SK-N-SH treated with all-trans-retinoic acid at 6 μM for 48 hours (cell line): ENCODE measurements at regions not wholly inside any gene's neighbourhood (a gene's known extent, or its start where the extent isn't known, plus 50 kb on each side); places are given as distances from the start of the nearest gene placed in this dataset.

Experiments used
- ATAC-seq: fragments of 200-7000 bp; cut with Tn5 transposase; 3 replicates; pipeline ENCODE4 v1.9.1; 2020; ENCODE audit warnings: mild to moderate bottlenecking, moderate library complexity
- ARNTL ChIP-seq: fragments of 450-650 bp; formaldehyde crosslinking; IDR thresholded peaks from 2 replicates; pipeline ENCODE4 v1.5.0; 2020; ENCODE audit warnings: low read depth, mild to moderate bottlenecking, moderate library complexity, borderline replicate concordance
- BACH2 ChIP-seq: fragments of 250-450 bp; sonication (Bioruptor Pico); IDR thresholded peaks from 2 replicates; pipeline ENCODE4 v1.9.0; 2021; ENCODE audit warnings: mild to moderate bottlenecking, borderline replicate concordance
- CSDC2 ChIP-seq: fragments of 250-450 bp; sonication (Bioruptor Pico); IDR thresholded peaks from 2 replicates; pipeline ENCODE4 v1.5.0; 2020; ENCODE audit warnings: mild to moderate bottlenecking, moderate library complexity
- ESRRG ChIP-seq: fragments of 250-450 bp; sonication (Bioruptor Pico); IDR thresholded peaks from 2 replicates; pipeline ENCODE4 v1.6.1; 2021; ENCODE audit warnings: mild to moderate bottlenecking
- GLIS3 ChIP-seq: fragments of 250-450 bp; sonication (Bioruptor Pico); IDR thresholded peaks from 2 replicates; pipeline ENCODE4 v1.5.0; 2020; ENCODE audit warnings: mild to moderate bottlenecking, moderate library complexity
- ISL1 ChIP-seq: fragments of 250-450 bp; sonication (Bioruptor Pico); IDR thresholded peaks from 2 replicates; pipeline ENCODE4 v2.1.2; 2022; ENCODE audit warnings: mild to moderate bottlenecking, moderate library complexity
- OSR1 ChIP-seq: fragments of 250-450 bp; sonication (Bioruptor Pico); IDR thresholded peaks from 2 replicates; pipeline ENCODE4 v1.8.0; 2022; ENCODE audit warnings: moderate library complexity, mild to moderate bottlenecking, inconsistent platforms
- PPARA ChIP-seq: fragments of 250-450 bp; sonication (Bioruptor Pico); IDR thresholded peaks from 2 replicates; pipeline ENCODE4 v1.5.0; 2020; ENCODE audit warnings: mild to moderate bottlenecking, borderline replicate concordance
- RARB ChIP-seq: fragments of 250-450 bp; sonication (Bioruptor Pico); IDR thresholded peaks from 2 replicates; pipeline ENCODE4 v1.8.0; 2021; ENCODE audit warnings: mild to moderate bottlenecking, moderate library complexity
- SNAI2 ChIP-seq: fragments of 250-450 bp; sonication (Bioruptor Pico); IDR thresholded peaks from 2 replicates; pipeline ENCODE4 v1.5.0; 2020; ENCODE audit warnings: mild to moderate bottlenecking, moderate library complexity
- TCF4 ChIP-seq: fragments of 250-450 bp; sonication (Bioruptor Pico); IDR thresholded peaks from 2 replicates; pipeline ENCODE4 v1.8.0; 2021; ENCODE audit warnings: mild to moderate bottlenecking, moderate library complexity, borderline replicate concordance
- TOX ChIP-seq: fragments of 250-450 bp; sonication (Bioruptor Pico); IDR thresholded peaks from 2 replicates; pipeline ENCODE4 v1.8.0; 2021; ENCODE audit warnings: mild to moderate bottlenecking, moderate library complexity, borderline replicate concordance
- ZC3H10 ChIP-seq: fragments of 250-450 bp; sonication (Bioruptor Pico); IDR thresholded peaks from 2 replicates; pipeline ENCODE4 v1.5.1; 2021; ENCODE audit warnings: mild to moderate bottlenecking, moderate library complexity
- ZFP3 ChIP-seq: fragments of 250-450 bp; sonication (Bioruptor Pico); IDR thresholded peaks from 2 replicates; pipeline ENCODE4 v1.5.0; 2020; ENCODE audit warnings: mild to moderate bottlenecking, moderate library complexity
- ZFP30 ChIP-seq: fragments of 450-650 bp; formaldehyde crosslinking; IDR thresholded peaks from 2 replicates; pipeline ENCODE4 v1.5.0; 2022; ENCODE audit warnings: mild to moderate bottlenecking, moderate library complexity
- ZNF565 ChIP-seq: fragments of 450-650 bp; formaldehyde crosslinking; conservative IDR thresholded peaks from 2 replicates; pipeline ENCODE4 v1.5.0; 2020; ENCODE audit warnings: low read depth, mild to moderate bottlenecking, moderate library complexity
- ZNF70 ChIP-seq: fragments of 450-650 bp; formaldehyde crosslinking; IDR thresholded peaks from 2 replicates; pipeline ENCODE4 v1.5.0; 2020; ENCODE audit warnings: mild to moderate bottlenecking, moderate library complexity
- ZNF8 ChIP-seq: fragments of 450-650 bp; formaldehyde crosslinking; IDR thresholded peaks from 2 replicates; pipeline ENCODE4 v1.5.0; 2020; ENCODE audit warnings: mild to moderate bottlenecking, moderate library complexity
- TF ChIP-seq, protein P1 (sequence below): fragments of 250-450 bp; sonication (Bioruptor Pico); IDR thresholded peaks from 2 replicates; pipeline ENCODE4 v1.8.0; 2020; ENCODE audit warnings: mild to moderate bottlenecking, moderate library complexity, borderline replicate concordance
- TF ChIP-seq, protein P2 (sequence below): fragments of 250-450 bp; sonication (Bioruptor Pico); IDR thresholded peaks from 2 replicates; pipeline ENCODE4 v1.5.0; 2020; ENCODE audit warnings: mild to moderate bottlenecking, moderate library complexity
- TF ChIP-seq, protein P3 (sequence below): fragments of 250-450 bp; sonication (Bioruptor Pico); IDR thresholded peaks from 2 replicates; pipeline ENCODE4 v1.5.1; 2020; ENCODE audit warnings: low read depth, mild to moderate bottlenecking, moderate library complexity
- TF ChIP-seq, protein P4 (sequence below): fragments of 250-450 bp; sonication (Bioruptor Pico); IDR thresholded peaks from 2 replicates; pipeline ENCODE4 v1.5.1; 2021; ENCODE audit warnings: mild to moderate bottlenecking, moderate library complexity
- TF ChIP-seq, protein P5 (sequence below): fragments of 250-450 bp; sonication (Bioruptor Pico); IDR thresholded peaks from 2 replicates; pipeline ENCODE4 v1.8.0; 2021; ENCODE audit warnings: low read depth, mild to moderate bottlenecking, moderate library complexity, borderline replicate concordance

DNA sequence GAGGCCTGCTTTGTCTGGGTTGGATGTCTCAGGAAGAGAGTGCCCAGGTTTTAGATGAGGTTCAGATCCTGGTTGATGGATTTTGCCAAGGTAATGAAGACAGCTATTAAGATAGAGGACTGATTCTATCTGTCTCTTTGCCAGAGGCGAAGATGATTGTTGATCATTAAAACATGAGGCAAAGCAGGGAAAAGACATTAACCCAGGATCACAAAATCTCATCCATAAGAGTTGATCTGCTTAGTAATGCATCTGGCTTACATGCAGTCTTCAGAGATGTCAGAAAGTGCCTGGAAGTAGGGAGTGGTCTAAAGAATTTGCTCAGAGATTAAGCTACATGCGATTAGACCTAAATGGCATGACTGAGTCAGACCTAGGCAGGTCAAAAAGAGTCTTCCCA lies 229.6 kb upstream of the PLD5 start:
- TF ChIP-seq ZC3H10 (CRISPR knock-in tag) (no peak), PPARA (CRISPR knock-in tag) (no peak), ZNF8 (peak; percentile 30; the same call in 1 of the 2 replicates), ZNF565 (CRISPR knock-in tag) (no peak), SNAI2 (no peak), OSR1 (CRISPR knock-in tag) (no peak), ISL1 (CRISPR knock-in tag) (peak; percentile 78), RARB (CRISPR knock-in tag) (no peak), ZFP3 (CRISPR knock-in tag) (no peak), CSDC2 (CRISPR knock-in tag) (no peak), ARNTL (CRISPR knock-in tag) (no peak), ESRRG (peak; percentile 55; the same call in 1 of the 2 replicates), ZNF70 (CRISPR knock-in tag) (0 out of 2 replicates have a peak, but pooled peaks have one; percentile 24), GLIS3 (peak; percentile 91), TCF4 (CRISPR knock-in tag) (peak; percentile 96), BACH2 (CRISPR knock-in tag) (no peak), ZFP30 (CRISPR knock-in tag) (no peak), TOX (CRISPR knock-in tag) (no peak)
- TF ChIP-seq, protein P1, sequence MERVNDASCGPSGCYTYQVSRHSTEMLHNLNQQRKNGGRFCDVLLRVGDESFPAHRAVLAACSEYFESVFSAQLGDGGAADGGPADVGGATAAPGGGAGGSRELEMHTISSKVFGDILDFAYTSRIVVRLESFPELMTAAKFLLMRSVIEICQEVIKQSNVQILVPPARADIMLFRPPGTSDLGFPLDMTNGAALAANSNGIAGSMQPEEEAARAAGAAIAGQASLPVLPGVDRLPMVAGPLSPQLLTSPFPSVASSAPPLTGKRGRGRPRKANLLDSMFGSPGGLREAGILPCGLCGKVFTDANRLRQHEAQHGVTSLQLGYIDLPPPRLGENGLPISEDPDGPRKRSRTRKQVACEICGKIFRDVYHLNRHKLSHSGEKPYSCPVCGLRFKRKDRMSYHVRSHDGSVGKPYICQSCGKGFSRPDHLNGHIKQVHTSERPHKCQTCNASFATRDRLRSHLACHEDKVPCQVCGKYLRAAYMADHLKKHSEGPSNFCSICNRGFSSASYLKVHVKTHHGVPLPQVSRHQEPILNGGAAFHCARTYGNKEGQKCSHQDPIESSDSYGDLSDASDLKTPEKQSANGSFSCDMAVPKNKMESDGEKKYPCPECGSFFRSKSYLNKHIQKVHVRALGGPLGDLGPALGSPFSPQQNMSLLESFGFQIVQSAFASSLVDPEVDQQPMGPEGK (CRISPR knock-in tag), result no peak
- TF ChIP-seq, protein P2, sequence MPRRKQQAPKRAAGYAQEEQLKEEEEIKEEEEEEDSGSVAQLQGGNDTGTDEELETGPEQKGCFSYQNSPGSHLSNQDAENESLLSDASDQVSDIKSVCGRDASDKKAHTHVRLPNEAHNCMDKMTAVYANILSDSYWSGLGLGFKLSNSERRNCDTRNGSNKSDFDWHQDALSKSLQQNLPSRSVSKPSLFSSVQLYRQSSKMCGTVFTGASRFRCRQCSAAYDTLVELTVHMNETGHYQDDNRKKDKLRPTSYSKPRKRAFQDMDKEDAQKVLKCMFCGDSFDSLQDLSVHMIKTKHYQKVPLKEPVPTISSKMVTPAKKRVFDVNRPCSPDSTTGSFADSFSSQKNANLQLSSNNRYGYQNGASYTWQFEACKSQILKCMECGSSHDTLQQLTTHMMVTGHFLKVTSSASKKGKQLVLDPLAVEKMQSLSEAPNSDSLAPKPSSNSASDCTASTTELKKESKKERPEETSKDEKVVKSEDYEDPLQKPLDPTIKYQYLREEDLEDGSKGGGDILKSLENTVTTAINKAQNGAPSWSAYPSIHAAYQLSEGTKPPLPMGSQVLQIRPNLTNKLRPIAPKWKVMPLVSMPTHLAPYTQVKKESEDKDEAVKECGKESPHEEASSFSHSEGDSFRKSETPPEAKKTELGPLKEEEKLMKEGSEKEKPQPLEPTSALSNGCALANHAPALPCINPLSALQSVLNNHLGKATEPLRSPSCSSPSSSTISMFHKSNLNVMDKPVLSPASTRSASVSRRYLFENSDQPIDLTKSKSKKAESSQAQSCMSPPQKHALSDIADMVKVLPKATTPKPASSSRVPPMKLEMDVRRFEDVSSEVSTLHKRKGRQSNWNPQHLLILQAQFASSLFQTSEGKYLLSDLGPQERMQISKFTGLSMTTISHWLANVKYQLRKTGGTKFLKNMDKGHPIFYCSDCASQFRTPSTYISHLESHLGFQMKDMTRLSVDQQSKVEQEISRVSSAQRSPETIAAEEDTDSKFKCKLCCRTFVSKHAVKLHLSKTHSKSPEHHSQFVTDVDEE (CRISPR knock-in tag), result peak; percentile 90
- TF ChIP-seq, protein P3, sequence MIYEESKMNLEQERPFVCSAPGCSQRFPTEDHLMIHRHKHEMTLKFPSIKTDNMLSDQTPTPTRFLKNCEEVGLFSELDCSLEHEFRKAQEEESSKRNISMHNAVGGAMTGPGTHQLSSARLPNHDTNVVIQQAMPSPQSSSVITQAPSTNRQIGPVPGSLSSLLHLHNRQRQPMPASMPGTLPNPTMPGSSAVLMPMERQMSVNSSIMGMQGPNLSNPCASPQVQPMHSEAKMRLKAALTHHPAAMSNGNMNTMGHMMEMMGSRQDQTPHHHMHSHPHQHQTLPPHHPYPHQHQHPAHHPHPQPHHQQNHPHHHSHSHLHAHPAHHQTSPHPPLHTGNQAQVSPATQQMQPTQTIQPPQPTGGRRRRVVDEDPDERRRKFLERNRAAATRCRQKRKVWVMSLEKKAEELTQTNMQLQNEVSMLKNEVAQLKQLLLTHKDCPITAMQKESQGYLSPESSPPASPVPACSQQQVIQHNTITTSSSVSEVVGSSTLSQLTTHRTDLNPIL (CRISPR knock-in tag), result no peak
- TF ChIP-seq, protein P4, sequence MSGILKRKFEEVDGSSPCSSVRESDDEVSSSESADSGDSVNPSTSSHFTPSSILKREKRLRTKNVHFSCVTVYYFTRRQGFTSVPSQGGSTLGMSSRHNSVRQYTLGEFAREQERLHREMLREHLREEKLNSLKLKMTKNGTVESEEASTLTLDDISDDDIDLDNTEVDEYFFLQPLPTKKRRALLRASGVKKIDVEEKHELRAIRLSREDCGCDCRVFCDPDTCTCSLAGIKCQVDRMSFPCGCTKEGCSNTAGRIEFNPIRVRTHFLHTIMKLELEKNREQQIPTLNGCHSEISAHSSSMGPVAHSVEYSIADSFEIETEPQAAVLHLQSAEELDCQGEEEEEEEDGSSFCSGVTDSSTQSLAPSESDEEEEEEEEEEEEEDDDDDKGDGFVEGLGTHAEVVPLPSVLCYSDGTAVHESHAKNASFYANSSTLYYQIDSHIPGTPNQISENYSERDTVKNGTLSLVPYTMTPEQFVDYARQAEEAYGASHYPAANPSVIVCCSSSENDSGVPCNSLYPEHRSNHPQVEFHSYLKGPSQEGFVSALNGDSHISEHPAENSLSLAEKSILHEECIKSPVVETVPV, result peak; percentile 81; the same call in 1 of the 2 replicates
- TF ChIP-seq, protein P5, sequence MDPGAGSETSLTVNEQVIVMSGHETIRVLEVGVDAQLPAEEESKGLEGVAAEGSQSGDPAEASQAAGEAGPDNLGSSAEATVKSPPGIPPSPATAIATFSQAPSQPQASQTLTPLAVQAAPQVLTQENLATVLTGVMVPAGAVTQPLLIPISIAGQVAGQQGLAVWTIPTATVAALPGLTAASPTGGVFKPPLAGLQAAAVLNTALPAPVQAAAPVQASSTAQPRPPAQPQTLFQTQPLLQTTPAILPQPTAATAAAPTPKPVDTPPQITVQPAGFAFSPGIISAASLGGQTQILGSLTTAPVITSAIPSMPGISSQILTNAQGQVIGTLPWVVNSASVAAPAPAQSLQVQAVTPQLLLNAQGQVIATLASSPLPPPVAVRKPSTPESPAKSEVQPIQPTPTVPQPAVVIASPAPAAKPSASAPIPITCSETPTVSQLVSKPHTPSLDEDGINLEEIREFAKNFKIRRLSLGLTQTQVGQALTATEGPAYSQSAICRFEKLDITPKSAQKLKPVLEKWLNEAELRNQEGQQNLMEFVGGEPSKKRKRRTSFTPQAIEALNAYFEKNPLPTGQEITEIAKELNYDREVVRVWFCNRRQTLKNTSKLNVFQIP (CRISPR knock-in tag), result no peak
- no peak for ATAC-seq

DNA sequence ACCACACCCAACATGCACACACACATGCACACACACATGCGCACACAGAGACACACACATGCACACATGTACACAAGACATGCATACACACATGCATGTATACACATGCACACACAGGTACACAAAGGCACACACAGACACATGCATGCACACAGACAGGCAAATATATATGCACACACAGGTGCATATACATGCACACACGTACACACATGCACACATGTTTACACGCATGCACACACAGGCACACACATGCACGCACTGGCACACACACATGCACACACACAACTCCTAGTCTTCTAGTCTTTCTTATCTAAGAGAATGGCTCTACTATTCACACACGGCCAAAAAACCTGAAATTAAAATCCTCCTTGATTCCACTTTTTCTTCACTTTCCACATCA lies 222.7 kb upstream of the PLD5 start:
- TF ChIP-seq ZFP30 (CRISPR knock-in tag) (no peak), GLIS3 (no peak), BACH2 (CRISPR knock-in tag) (no peak), RARB (CRISPR knock-in tag) (no peak), ZNF70 (CRISPR knock-in tag) (no peak), SNAI2 (no peak), ESRRG (no peak), TCF4 (CRISPR knock-in tag) (no peak), OSR1 (CRISPR knock-in tag) (no peak), ISL1 (CRISPR knock-in tag) (no peak), ZFP3 (CRISPR knock-in tag) (no peak), ZC3H10 (CRISPR knock-in tag) (no peak), PPARA (CRISPR knock-in tag) (no peak)
- TF ChIP-seq, protein P1 (CRISPR knock-in tag), result no peak
- TF ChIP-seq, protein P3 (CRISPR knock-in tag), result no peak
- TF ChIP-seq, protein P4, result no peak
- ATAC-seq, result no peak
